Upper lobe of left lung (tissue), 4 donors: ENCODE measurements at regions not wholly inside any gene's neighbourhood (a gene's known extent, or its start where the extent isn't known, plus 50 kb on each side); places are given as distances from the start of the nearest gene placed in this dataset.

Source experiments
- POLR2A ChIP-seq, 4 donors: fragments of 450-650 bp; IDR thresholded peaks; one replicate each; pipeline ENCODE4 v1.5.1; 2016 to 2017; ENCODE audit warnings: antibody characterized with exemption in 4 of 4, mild to moderate bottlenecking in 2 of 4
- POLR2AphosphoS5 ChIP-seq, 2 donors: sonication (generic); formaldehyde crosslinking; IDR thresholded peaks; one replicate each; pipeline ENCODE4 v1.5.1; 2017; ENCODE audit warnings: antibody characterized with exemption in 2 of 2
- TF ChIP-seq, protein P1 (sequence below), 6 experiments: fragments of 450-650 bp in 4 of 6; fragments of 200-600 bp in 2 of 6; sonication (generic) in 2 of 6; IDR thresholded peaks; one replicate each; pipeline ENCODE4 v1.5.1; 2016 to 2019; ENCODE audit warnings: antibody characterized with exemption in 6 of 6

GRCh38 chr17:33596899-33597298, 303.8 kb upstream of the ASIC2 start:
- TF ChIP-seq POLR2AphosphoS5 (IDR thresholded peaks at IDR 0.05) (no peak), POLR2A (IDR thresholded peaks at IDR 0.05) (no peak)
- TF ChIP-seq, protein P1, sequence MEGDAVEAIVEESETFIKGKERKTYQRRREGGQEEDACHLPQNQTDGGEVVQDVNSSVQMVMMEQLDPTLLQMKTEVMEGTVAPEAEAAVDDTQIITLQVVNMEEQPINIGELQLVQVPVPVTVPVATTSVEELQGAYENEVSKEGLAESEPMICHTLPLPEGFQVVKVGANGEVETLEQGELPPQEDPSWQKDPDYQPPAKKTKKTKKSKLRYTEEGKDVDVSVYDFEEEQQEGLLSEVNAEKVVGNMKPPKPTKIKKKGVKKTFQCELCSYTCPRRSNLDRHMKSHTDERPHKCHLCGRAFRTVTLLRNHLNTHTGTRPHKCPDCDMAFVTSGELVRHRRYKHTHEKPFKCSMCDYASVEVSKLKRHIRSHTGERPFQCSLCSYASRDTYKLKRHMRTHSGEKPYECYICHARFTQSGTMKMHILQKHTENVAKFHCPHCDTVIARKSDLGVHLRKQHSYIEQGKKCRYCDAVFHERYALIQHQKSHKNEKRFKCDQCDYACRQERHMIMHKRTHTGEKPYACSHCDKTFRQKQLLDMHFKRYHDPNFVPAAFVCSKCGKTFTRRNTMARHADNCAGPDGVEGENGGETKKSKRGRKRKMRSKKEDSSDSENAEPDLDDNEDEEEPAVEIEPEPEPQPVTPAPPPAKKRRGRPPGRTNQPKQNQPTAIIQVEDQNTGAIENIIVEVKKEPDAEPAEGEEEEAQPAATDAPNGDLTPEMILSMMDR (IDR thresholded peaks at IDR 0.05): no peak
